ENCODE measurements at regions not wholly inside any gene's neighbourhood (a gene's known extent, or its start where the extent isn't known, plus 50 kb on each side); places are given as distances from the start of the nearest gene placed in this dataset.

- TF ChIP-seq RARB (CRISPR knock-in tag; IDR thresholded peaks at IDR 0.05): no peak
- TF ChIP-seq PATZ1 (CRISPR knock-in tag; IDR thresholded peaks at IDR 0.05; ENCODE audit: borderline replicate concordance): no peak
- no peak for TF ChIP-seq TCF4 (CRISPR knock-in tag; IDR thresholded peaks at IDR 0.05; ENCODE audit: borderline replicate concordance)
- TF ChIP-seq, protein P1, sequence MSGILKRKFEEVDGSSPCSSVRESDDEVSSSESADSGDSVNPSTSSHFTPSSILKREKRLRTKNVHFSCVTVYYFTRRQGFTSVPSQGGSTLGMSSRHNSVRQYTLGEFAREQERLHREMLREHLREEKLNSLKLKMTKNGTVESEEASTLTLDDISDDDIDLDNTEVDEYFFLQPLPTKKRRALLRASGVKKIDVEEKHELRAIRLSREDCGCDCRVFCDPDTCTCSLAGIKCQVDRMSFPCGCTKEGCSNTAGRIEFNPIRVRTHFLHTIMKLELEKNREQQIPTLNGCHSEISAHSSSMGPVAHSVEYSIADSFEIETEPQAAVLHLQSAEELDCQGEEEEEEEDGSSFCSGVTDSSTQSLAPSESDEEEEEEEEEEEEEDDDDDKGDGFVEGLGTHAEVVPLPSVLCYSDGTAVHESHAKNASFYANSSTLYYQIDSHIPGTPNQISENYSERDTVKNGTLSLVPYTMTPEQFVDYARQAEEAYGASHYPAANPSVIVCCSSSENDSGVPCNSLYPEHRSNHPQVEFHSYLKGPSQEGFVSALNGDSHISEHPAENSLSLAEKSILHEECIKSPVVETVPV (CRISPR knock-in tag; IDR thresholded peaks at IDR 0.05): no peak
- no peak for TF ChIP-seq ZNF565 (CRISPR knock-in tag; conservative IDR thresholded peaks at IDR 0.05; ENCODE audit: low read depth)
- TF ChIP-seq, protein P2, sequence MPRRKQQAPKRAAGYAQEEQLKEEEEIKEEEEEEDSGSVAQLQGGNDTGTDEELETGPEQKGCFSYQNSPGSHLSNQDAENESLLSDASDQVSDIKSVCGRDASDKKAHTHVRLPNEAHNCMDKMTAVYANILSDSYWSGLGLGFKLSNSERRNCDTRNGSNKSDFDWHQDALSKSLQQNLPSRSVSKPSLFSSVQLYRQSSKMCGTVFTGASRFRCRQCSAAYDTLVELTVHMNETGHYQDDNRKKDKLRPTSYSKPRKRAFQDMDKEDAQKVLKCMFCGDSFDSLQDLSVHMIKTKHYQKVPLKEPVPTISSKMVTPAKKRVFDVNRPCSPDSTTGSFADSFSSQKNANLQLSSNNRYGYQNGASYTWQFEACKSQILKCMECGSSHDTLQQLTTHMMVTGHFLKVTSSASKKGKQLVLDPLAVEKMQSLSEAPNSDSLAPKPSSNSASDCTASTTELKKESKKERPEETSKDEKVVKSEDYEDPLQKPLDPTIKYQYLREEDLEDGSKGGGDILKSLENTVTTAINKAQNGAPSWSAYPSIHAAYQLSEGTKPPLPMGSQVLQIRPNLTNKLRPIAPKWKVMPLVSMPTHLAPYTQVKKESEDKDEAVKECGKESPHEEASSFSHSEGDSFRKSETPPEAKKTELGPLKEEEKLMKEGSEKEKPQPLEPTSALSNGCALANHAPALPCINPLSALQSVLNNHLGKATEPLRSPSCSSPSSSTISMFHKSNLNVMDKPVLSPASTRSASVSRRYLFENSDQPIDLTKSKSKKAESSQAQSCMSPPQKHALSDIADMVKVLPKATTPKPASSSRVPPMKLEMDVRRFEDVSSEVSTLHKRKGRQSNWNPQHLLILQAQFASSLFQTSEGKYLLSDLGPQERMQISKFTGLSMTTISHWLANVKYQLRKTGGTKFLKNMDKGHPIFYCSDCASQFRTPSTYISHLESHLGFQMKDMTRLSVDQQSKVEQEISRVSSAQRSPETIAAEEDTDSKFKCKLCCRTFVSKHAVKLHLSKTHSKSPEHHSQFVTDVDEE (CRISPR knock-in tag; IDR thresholded peaks at IDR 0.05): no peak
- TF ChIP-seq ISL1 (CRISPR knock-in tag; IDR thresholded peaks at IDR 0.05): no peak
These were observed 67.4 kb upstream of the ARHGAP24 start for GRCh38 chr4:85407546-85407945.
